ENCODE measurements at regions not wholly inside any gene's neighbourhood (a gene's known extent, or its start where the extent isn't known, plus 50 kb on each side); places are given as distances from the start of the nearest gene placed in this dataset.

- H3K4me1 ChIP-seq = no peaks in the 10 kb centered on the region
- no peaks in the 10 kb centered on the region for H3K9me3 ChIP-seq
- no peak for DNase-seq
- TF ChIP-seq CTCF (IDR thresholded peaks at IDR 0.05) (no peak), POLR2A (IDR thresholded peaks at IDR 0.05) (no peak)
- H3K4me3 ChIP-seq = no peak overlapping the region
- intact Hi-C loops (cut with DNase I; ENCODE audit: low total_unique reads) = no loop called here
- no peak overlapping the region for H3K27ac ChIP-seq
- no peaks in the 10 kb centered on the region for H3K36me3 ChIP-seq
- no peaks in the 10 kb centered on the region for H3K27me3 ChIP-seq
These were observed 350.6 kb downstream of the RND3 start for GRCh38 chr2:150136893-150137292.

GRCh38 chr2:150136401-150136800, 351.1 kb downstream of the RND3 start:
- no peak overlapping the region for H3K4me3 ChIP-seq
- H3K9me3 ChIP-seq = no peaks in the 10 kb centered on the region
- H3K36me3 ChIP-seq = no peaks in the 10 kb centered on the region
- no peak overlapping the region for H3K27ac ChIP-seq
- H3K27me3 ChIP-seq = no peaks in the 10 kb centered on the region
- DNase-seq = no peak
- TF ChIP-seq POLR2A (IDR thresholded peaks at IDR 0.05) (no peak), CTCF (IDR thresholded peaks at IDR 0.05) (no peak)
- H3K4me1 ChIP-seq = no peaks in the 10 kb centered on the region
- intact Hi-C loops (cut with DNase I; ENCODE audit: low total_unique reads) = no loop called here

DNA sequence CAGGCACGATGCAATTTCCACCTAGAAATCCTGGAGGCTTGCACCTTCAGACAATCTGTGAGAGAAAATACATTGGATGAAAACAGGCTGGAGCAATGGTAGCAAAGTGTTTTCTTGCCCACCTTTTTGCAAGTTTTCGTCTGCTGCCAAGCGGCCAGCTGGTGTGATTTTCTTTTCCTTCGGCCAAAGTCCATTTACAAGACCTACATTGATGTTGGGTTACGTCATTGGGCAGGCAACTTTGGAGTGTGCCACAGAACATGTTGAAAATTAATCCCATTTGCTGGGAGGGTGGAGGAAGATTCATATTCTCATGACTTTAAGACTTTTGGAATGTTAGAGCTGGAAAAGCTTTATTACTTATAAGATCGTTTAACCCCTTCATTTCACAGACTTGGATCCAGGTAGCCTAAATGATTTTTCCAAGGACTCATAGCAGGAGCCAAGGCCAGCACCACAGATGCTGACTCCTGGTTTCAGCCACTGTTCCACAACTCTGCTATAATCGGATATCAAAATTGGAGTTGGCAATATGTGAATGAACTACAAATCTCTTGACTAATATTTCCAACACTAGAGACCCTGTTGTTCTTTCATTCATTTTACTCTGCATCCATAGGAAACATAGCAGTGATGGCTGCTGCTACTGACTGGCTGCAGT, 352.1 kb downstream of the RND3 start:
- intact Hi-C loops (cut with DNase I; ENCODE audit: low total_unique reads) = no loop called here
- TF ChIP-seq POLR2A (IDR thresholded peaks at IDR 0.05) (no peak), CTCF (IDR thresholded peaks at IDR 0.05) (no peak)
- Histone ChIP-seq H3K27ac (no peak overlapping the region), H3K4me3 (no peak overlapping the region), H3K9me3 (no peaks in the 10 kb centered on the region), H3K36me3 (no peaks in the 10 kb centered on the region), H3K27me3 (no peaks in the 10 kb centered on the region), H3K4me1 (no peaks in the 10 kb centered on the region)
- DNase-seq = no peak

DNA sequence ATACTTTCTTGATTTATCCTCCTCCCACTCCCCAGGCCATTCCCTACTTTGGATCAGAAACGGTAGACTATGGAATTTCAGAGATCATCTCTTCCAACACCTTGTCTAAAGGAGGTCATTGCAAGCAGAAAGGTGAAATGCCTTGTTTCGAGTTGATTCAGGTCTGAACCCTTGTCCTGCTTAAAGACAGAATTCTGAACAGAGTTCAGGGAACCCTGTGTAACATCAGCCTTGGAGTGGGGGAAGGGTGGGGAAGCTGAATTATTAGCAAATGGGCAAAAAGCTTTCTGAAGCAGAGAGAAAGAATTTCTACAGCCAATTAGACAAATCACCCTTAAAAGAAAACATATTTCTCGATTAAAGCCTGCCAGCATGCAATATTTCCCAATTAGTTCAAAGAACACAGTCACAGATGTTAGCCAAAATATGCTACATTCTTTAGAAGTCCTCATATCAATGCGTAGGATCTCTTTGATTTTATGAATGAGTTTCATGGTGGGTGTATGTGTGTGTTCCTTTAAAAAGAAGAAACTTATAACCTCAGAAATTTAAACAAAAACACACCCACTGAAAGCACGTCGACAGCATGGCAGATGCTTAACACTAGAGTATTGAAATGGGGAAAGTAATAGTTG, 353.1 kb downstream of the RND3 start:
- Histone ChIP-seq H3K27me3 (no peaks in the 10 kb centered on the region), H3K36me3 (no peaks in the 10 kb centered on the region), H3K9me3 (no peaks in the 10 kb centered on the region), H3K27ac (no peak overlapping the region), H3K4me3 (no peak overlapping the region), H3K4me1 (no peaks in the 10 kb centered on the region)
- no peak for DNase-seq
- intact Hi-C loops (cut with DNase I; ENCODE audit: low total_unique reads) = no loop called here
- TF ChIP-seq POLR2A (IDR thresholded peaks at IDR 0.05) (no peak), CTCF (IDR thresholded peaks at IDR 0.05) (no peak)

DNA sequence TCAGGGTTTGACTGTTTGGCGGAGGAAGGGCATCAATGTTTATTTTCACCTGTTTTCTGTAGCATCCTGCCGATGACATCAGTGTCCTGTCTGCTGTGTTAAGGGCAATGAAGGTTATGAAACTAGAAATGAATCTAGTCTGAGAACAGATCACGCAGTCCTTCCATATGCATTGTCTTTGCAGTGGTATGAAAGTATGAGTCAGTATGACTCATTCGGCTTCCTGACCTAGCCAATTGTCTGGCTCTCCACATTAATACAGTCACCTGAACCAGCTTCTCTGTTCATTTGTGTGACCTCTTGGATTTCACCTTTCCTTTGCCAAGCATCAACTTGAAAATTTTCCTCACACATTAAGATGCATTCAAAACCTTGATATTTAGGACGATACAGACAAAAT, 353.8 kb downstream of the RND3 start:
- H3K4me1 ChIP-seq = no peaks in the 10 kb centered on the region
- peak in 1 of 2 donors; percentile 13 for DNase-seq
- no peaks in the 10 kb centered on the region for H3K36me3 ChIP-seq
- H3K27ac ChIP-seq = no peak overlapping the region
- no peaks in the 10 kb centered on the region for H3K9me3 ChIP-seq
- no peaks in the 10 kb centered on the region for H3K27me3 ChIP-seq
- TF ChIP-seq CTCF (IDR thresholded peaks at IDR 0.05) = no peak
- TF ChIP-seq POLR2A (IDR thresholded peaks at IDR 0.05) = no peak
- no peak overlapping the region for H3K4me3 ChIP-seq
- intact Hi-C loops (cut with DNase I; ENCODE audit: low total_unique reads) = no loop called here
